ENCODE measurements at regions not wholly inside any gene's neighbourhood (a gene's known extent, or its start where the extent isn't known, plus 50 kb on each side); places are given as distances from the start of the nearest gene placed in this dataset.

DNA sequence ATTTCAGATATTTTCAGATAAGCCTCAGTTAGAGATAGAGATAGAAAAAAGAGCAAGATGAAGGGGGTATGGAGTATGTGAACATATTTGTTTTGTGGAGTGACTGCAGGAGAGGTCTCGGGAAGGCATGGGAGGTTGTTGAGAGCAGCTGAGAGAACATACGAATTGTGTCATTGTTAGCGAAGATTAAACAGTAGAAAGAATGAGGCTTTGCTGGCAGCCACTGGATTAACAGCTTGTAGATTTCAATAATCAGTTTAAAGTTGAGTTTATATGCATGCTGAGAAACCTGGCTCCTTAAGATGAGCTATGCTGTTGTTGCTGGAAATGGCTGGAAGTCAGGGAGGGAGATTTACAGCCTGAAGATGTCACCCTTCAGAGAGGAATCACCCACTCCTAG is 100.9 kb upstream of the SORCS3 start:
- CTCF ChIA-PET: interaction anchor here (0.5 to 0.7 kb wide), 2 partner anchors 14 to 393 kb away, joined by 3 to 4 read pairs; no protein-coding TSS in a partner anchor
- no peak for TF ChIP-seq ZFP41 (tag by site-specific recombination; IDR thresholded peaks at IDR 0.05; ENCODE audit: borderline replicate concordance)
- TF ChIP-seq ZNF624 (tag by site-specific recombination; IDR thresholded peaks at IDR 0.05): no peak
- no peak for TF ChIP-seq ZNF514 (tag by site-specific recombination; IDR thresholded peaks at IDR 0.05)
- no peak for TF ChIP-seq ZNF16 (tag by site-specific recombination; IDR thresholded peaks at IDR 0.05; ENCODE audit: low read depth)
- TF ChIP-seq MYNN (tag by site-specific recombination; IDR thresholded peaks at IDR 0.05; ENCODE audit: borderline replicate concordance): no peak
- TF ChIP-seq ZNF214 (tag by site-specific recombination; IDR thresholded peaks at IDR 0.05; ENCODE audit: borderline replicate concordance): no peak
- TF ChIP-seq REST (tag by site-specific recombination; IDR thresholded peaks at IDR 0.05): no peak
- no peak for TF ChIP-seq PATZ1 (tag by site-specific recombination; IDR thresholded peaks at IDR 0.05)
- TF ChIP-seq ZNF114 (tag by site-specific recombination; IDR thresholded peaks at IDR 0.05): no peak
- TF ChIP-seq FEZF1 (tag by site-specific recombination; IDR thresholded peaks at IDR 0.05): no peak
- TF ChIP-seq ZSCAN16 (tag by site-specific recombination; IDR thresholded peaks at IDR 0.05): no peak
- no peak for TF ChIP-seq ZNF366 (tag by site-specific recombination; conservative IDR thresholded peaks at IDR 0.05)
- TF ChIP-seq ZNF239 (tag by site-specific recombination; IDR thresholded peaks at IDR 0.05): no peak
- Histone ChIP-seq H3K4me3 (ENCODE audit: low read depth, low read length) (no peak overlapping the region), H3K9me3 (ENCODE audit: control insufficient read depth, insufficient read depth, low read depth, low read length) (no peaks in the 10 kb centered on the region), H3K4me1 (ENCODE audit: control insufficient read depth, insufficient read depth, low read length) (no peaks in the 10 kb centered on the region), H3K27ac (ENCODE audit: extremely low read depth, low read depth, low read length) (no peak overlapping the region), H3K36me3 (ENCODE audit: control insufficient read depth in 2 of 2, insufficient read depth in 1 of 2, low read length in 2 of 2) (no peaks in the 10 kb centered on the region)
- POLR2A ChIA-PET: no interaction called here

GRCh38 chr10:104541820-104542219 is 99.3 kb upstream of the SORCS3 start:
- Histone ChIP-seq H3K4me3 (ENCODE audit: low read depth, low read length) (no peak overlapping the region), H3K9me3 (ENCODE audit: control insufficient read depth, insufficient read depth, low read depth, low read length) (no peaks in the 10 kb centered on the region), H3K36me3 (ENCODE audit: control insufficient read depth in 2 of 2, insufficient read depth in 1 of 2, low read length in 2 of 2) (no peaks in the 10 kb centered on the region), H3K4me1 (ENCODE audit: control insufficient read depth, insufficient read depth, low read length) (no peaks in the 10 kb centered on the region), H3K27ac (ENCODE audit: extremely low read depth, low read depth, low read length) (no peak overlapping the region)
- ChIA-PET POLR2A (no interaction called here), CTCF (interaction anchor here (1.1 kb wide), 1 partner anchor 57 kb away, joined by 4 read pairs; no protein-coding TSS in a partner anchor)
- no peak for TF ChIP-seq ZNF214 (tag by site-specific recombination; IDR thresholded peaks at IDR 0.05; ENCODE audit: borderline replicate concordance)
- TF ChIP-seq ZNF548 (tag by site-specific recombination; IDR thresholded peaks at IDR 0.05): no peak
- 0 out of 2 replicates have a peak, but pooled peaks have one; percentile 48 for TF ChIP-seq ZBTB21 (tag by site-specific recombination; IDR thresholded peaks at IDR 0.05)
- TF ChIP-seq GLIS1 (tag by site-specific recombination; IDR thresholded peaks at IDR 0.05): no peak
- TF ChIP-seq ZNF24 (tag by site-specific recombination; IDR thresholded peaks at IDR 0.05): no peak
- TF ChIP-seq, protein P1, sequence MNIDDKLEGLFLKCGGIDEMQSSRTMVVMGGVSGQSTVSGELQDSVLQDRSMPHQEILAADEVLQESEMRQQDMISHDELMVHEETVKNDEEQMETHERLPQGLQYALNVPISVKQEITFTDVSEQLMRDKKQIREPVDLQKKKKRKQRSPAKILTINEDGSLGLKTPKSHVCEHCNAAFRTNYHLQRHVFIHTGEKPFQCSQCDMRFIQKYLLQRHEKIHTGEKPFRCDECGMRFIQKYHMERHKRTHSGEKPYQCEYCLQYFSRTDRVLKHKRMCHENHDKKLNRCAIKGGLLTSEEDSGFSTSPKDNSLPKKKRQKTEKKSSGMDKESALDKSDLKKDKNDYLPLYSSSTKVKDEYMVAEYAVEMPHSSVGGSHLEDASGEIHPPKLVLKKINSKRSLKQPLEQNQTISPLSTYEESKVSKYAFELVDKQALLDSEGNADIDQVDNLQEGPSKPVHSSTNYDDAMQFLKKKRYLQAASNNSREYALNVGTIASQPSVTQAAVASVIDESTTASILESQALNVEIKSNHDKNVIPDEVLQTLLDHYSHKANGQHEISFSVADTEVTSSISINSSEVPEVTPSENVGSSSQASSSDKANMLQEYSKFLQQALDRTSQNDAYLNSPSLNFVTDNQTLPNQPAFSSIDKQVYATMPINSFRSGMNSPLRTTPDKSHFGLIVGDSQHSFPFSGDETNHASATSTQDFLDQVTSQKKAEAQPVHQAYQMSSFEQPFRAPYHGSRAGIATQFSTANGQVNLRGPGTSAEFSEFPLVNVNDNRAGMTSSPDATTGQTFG (tag by site-specific recombination; IDR thresholded peaks at IDR 0.05; ENCODE audit: borderline replicate concordance): no peak
- TF ChIP-seq, protein P2, sequence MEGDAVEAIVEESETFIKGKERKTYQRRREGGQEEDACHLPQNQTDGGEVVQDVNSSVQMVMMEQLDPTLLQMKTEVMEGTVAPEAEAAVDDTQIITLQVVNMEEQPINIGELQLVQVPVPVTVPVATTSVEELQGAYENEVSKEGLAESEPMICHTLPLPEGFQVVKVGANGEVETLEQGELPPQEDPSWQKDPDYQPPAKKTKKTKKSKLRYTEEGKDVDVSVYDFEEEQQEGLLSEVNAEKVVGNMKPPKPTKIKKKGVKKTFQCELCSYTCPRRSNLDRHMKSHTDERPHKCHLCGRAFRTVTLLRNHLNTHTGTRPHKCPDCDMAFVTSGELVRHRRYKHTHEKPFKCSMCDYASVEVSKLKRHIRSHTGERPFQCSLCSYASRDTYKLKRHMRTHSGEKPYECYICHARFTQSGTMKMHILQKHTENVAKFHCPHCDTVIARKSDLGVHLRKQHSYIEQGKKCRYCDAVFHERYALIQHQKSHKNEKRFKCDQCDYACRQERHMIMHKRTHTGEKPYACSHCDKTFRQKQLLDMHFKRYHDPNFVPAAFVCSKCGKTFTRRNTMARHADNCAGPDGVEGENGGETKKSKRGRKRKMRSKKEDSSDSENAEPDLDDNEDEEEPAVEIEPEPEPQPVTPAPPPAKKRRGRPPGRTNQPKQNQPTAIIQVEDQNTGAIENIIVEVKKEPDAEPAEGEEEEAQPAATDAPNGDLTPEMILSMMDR (tag by site-specific recombination; IDR thresholded peaks at IDR 0.05): no peak
- TF ChIP-seq KLF8 (tag by site-specific recombination; IDR thresholded peaks at IDR 0.05): no peak
- TF ChIP-seq ZSCAN30 (tag by site-specific recombination; IDR thresholded peaks at IDR 0.05): no peak
- TF ChIP-seq PBX3 (CRISPR knock-in tag; IDR thresholded peaks at IDR 0.05): no peak
- no peak for TF ChIP-seq SP2 (tag by site-specific recombination; IDR thresholded peaks at IDR 0.05)
- TF ChIP-seq ZNF658 (tag by site-specific recombination; IDR thresholded peaks at IDR 0.05): no peak
- TF ChIP-seq ZNF324 (tag by site-specific recombination; IDR thresholded peaks at IDR 0.05): no peak
